ENCODE measurements at regions not wholly inside any gene's neighbourhood (a gene's known extent, or its start where the extent isn't known, plus 50 kb on each side); places are given as distances from the start of the nearest gene placed in this dataset.

GRCh38 chr2:16135196-16135912 is 195.0 kb downstream of the MYCN start:
- H3K27me3 ChIP-seq (ENCODE audit: control insufficient read depth, insufficient read depth, low read length) = no peaks in the 10 kb centered on the region
- H3K36me3 ChIP-seq (ENCODE audit: control insufficient read depth, insufficient read depth, low read length) = no peaks in the 10 kb centered on the region
- H3K27ac ChIP-seq (ENCODE audit: low read depth, low read length) = no peak overlapping the region
- H3K4me1 ChIP-seq (ENCODE audit: control insufficient read depth, insufficient read depth, low read length) = peaks cover 6% of the 10 kb centered on the region; the same call in 1 of the 2 replicates
- H3K9me3 ChIP-seq (ENCODE audit: control insufficient read depth, insufficient read depth, low read depth, low read length) = peaks cover 4% of the 10 kb centered on the region; the same call in 1 of the 2 replicates
- no peak overlapping the region for H3K4me3 ChIP-seq (ENCODE audit: low read depth, low read length)
- H3K9ac ChIP-seq (ENCODE audit: low read length) = no peak overlapping the region

- H3K27ac ChIP-seq (ENCODE audit: low read depth, low read length) = no peak overlapping the region
- H3K27me3 ChIP-seq (ENCODE audit: control insufficient read depth, insufficient read depth, low read length) = no peaks in the 10 kb centered on the region
- H3K9me3 ChIP-seq (ENCODE audit: control insufficient read depth, insufficient read depth, low read depth, low read length) = peaks cover 4% of the 10 kb centered on the region; the same call in 1 of the 2 replicates
- H3K4me3 ChIP-seq (ENCODE audit: low read depth, low read length) = no peak overlapping the region
- H3K9ac ChIP-seq (ENCODE audit: low read length) = no peak overlapping the region
- H3K36me3 ChIP-seq (ENCODE audit: control insufficient read depth, insufficient read depth, low read length) = no peaks in the 10 kb centered on the region
- peaks cover 6% of the 10 kb centered on the region; the same call in 1 of the 2 replicates for H3K4me1 ChIP-seq (ENCODE audit: control insufficient read depth, insufficient read depth, low read length)
Measured at GRCh38 chr2:16134436-16135165, 194.3 kb downstream of the MYCN start.

GRCh38 chr2:16130906-16131400 is 190.6 kb downstream of the MYCN start:
- Histone ChIP-seq H3K9ac (ENCODE audit: low read length) (no peak overlapping the region), H3K9me3 (ENCODE audit: control insufficient read depth, insufficient read depth, low read depth, low read length) (no peaks in the 10 kb centered on the region), H3K4me1 (ENCODE audit: control insufficient read depth, insufficient read depth, low read length) (peaks cover 2% of the 10 kb centered on the region; the same call in 1 of the 2 replicates), H3K27me3 (ENCODE audit: control insufficient read depth, insufficient read depth, low read length) (no peaks in the 10 kb centered on the region), H3K36me3 (ENCODE audit: control insufficient read depth, insufficient read depth, low read length) (no peaks in the 10 kb centered on the region), H3K27ac (ENCODE audit: low read depth, low read length) (no peak overlapping the region), H3K4me3 (ENCODE audit: low read depth, low read length) (no peak overlapping the region)

DNA sequence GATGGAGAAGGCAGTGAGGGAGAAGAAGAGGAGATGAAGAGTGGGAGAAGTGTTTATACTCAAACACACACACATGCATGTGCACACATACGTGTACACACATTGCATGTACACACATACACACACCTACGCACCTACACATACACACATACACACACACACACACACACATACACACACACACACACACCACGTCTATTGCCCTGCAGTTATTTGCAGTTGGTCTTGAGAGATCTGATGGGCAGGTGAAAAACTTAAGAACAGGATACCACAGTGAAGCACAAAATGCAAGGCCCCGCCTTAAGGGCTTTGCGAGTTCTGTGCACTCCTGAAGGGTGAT is 190.2 kb downstream of the MYCN start:
- Histone ChIP-seq H3K9me3 (ENCODE audit: control insufficient read depth, insufficient read depth, low read depth, low read length) (no peaks in the 10 kb centered on the region), H3K4me1 (ENCODE audit: control insufficient read depth, insufficient read depth, low read length) (peaks cover 6% of the 10 kb centered on the region), H3K27me3 (ENCODE audit: control insufficient read depth, insufficient read depth, low read length) (no peaks in the 10 kb centered on the region), H3K4me3 (ENCODE audit: low read depth, low read length) (no peak overlapping the region), H3K36me3 (ENCODE audit: control insufficient read depth, insufficient read depth, low read length) (no peaks in the 10 kb centered on the region), H3K27ac (ENCODE audit: low read depth, low read length) (no peak overlapping the region), H3K9ac (ENCODE audit: low read length) (no peak overlapping the region)

DNA sequence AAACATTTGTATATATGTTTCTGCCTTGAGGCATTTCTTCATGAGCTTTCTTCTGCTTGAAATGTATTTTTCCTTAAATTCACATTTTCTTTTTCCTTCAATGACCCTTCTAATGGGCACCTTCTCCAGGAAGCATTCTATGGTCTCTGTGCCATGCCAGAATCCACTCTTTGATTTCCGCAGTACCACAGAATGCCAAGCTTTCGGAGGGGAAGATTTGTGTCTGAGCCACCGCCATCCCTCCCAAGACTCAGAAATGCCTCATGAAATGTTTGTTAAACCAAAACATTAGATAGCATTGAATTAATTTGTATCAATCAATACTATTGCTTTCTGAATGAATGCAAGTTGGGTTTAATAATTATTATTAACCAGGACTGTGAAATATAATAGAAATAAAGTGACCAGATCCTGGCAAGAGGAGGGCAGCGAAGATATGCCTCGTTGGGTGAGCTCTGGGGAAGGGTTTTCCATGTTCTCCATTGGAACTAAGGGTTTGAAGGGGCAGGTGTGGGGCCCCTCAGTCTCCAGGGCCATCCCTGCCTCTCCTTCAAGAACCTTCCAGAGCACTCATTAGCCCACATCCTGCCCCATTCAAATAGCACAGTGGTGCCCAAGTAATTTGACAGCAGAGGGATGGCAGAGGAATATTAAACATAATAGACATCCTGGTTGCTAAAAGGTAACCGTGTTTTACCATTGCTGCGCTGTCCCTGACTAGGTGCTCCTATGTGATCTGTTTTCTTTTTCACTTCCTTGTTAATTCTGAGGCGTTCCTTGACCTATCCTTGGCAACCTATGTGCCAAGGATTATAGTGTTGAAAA is 189.6 kb downstream of the MYCN start:
- Histone ChIP-seq H3K9me3 (ENCODE audit: control insufficient read depth, insufficient read depth, low read depth, low read length) (no peaks in the 10 kb centered on the region), H3K36me3 (ENCODE audit: control insufficient read depth, insufficient read depth, low read length) (no peaks in the 10 kb centered on the region), H3K27me3 (ENCODE audit: control insufficient read depth, insufficient read depth, low read length) (no peaks in the 10 kb centered on the region), H3K9ac (ENCODE audit: low read length) (no peak overlapping the region), H3K4me1 (ENCODE audit: control insufficient read depth, insufficient read depth, low read length) (peaks cover 7% of the 10 kb centered on the region), H3K4me3 (ENCODE audit: low read depth, low read length) (no peak overlapping the region), H3K27ac (ENCODE audit: low read depth, low read length) (no peak overlapping the region)

- Histone ChIP-seq H3K9me3 (ENCODE audit: control insufficient read depth, insufficient read depth, low read depth, low read length) (no peaks in the 10 kb centered on the region), H3K9ac (ENCODE audit: low read length) (no peak overlapping the region), H3K27me3 (ENCODE audit: control insufficient read depth, insufficient read depth, low read length) (no peaks in the 10 kb centered on the region), H3K4me1 (ENCODE audit: control insufficient read depth, insufficient read depth, low read length) (peaks cover 7% of the 10 kb centered on the region), H3K36me3 (ENCODE audit: control insufficient read depth, insufficient read depth, low read length) (no peaks in the 10 kb centered on the region), H3K27ac (ENCODE audit: low read depth, low read length) (no peak overlapping the region), H3K4me3 (ENCODE audit: low read depth, low read length) (no peak overlapping the region)
Measured at GRCh38 chr2:16128746-16129610, 188.6 kb downstream of the MYCN start.

DNA sequence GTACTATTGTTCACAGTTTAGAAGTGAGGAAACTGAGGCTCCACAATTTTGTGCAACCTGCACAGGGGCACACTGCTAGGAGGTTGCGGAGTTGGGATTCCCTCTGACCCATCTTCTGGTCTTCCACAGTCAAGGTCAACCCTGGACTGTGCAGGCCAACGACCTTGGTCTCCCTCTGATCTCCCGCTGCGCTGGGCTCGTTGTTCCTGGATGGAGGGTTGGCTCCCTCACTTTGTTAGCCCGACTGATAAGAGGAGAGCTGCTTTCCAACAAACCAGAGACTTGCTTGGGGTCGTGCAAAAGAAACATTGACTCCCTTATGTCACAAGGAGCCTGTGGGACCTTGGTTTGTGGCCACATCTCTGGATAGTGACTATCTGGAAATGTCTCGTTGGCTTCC is 187.6 kb downstream of the MYCN start:
- H3K4me3 ChIP-seq (ENCODE audit: low read depth, low read length) = no peak overlapping the region
- no peak overlapping the region for H3K9ac ChIP-seq (ENCODE audit: low read length)
- no peaks in the 10 kb centered on the region for H3K9me3 ChIP-seq (ENCODE audit: control insufficient read depth, insufficient read depth, low read depth, low read length)
- no peaks in the 10 kb centered on the region for H3K36me3 ChIP-seq (ENCODE audit: control insufficient read depth, insufficient read depth, low read length)
- H3K27ac ChIP-seq (ENCODE audit: low read depth, low read length) = no peak overlapping the region
- peaks cover 7% of the 10 kb centered on the region for H3K4me1 ChIP-seq (ENCODE audit: control insufficient read depth, insufficient read depth, low read length)
- H3K27me3 ChIP-seq (ENCODE audit: control insufficient read depth, insufficient read depth, low read length) = no peaks in the 10 kb centered on the region

DNA sequence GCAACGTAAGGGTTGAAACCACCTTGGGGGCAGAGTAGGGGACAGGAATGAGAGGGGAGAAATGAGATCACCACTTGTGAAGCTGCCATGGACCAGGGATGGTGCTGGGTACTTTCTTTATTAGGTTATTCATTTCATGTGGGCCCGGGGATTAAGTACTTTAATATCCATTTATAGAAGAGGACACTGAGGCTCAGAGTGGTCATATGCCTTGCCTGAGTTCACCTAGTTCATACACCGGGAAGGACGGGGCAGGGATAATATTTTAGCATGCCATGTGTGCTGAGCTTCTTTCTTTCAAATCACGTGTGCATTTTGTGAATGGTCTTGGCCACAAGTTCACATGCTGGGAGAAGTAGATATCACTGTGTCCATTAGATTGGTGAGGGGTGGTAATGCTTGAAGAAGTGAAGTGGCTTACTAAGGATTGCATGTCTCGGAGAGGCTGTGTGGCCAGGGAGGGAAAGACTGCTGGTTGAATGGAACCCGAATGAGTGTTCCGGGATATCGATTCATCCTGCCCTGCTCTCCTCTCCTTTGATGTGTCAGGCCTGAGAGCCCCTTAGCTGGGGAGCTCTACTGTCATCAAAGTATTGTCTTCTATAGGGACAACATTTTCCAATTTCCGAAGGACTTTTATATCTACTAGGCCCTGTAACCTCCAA is 187.1 kb downstream of the MYCN start:
- Histone ChIP-seq H3K4me3 (ENCODE audit: low read depth, low read length) (no peak overlapping the region), H3K4me1 (ENCODE audit: control insufficient read depth, insufficient read depth, low read length) (peaks cover 7% of the 10 kb centered on the region), H3K27ac (ENCODE audit: low read depth, low read length) (no peak overlapping the region), H3K27me3 (ENCODE audit: control insufficient read depth, insufficient read depth, low read length) (no peaks in the 10 kb centered on the region), H3K36me3 (ENCODE audit: control insufficient read depth, insufficient read depth, low read length) (no peaks in the 10 kb centered on the region), H3K9me3 (ENCODE audit: control insufficient read depth, insufficient read depth, low read depth, low read length) (no peaks in the 10 kb centered on the region), H3K9ac (ENCODE audit: low read length) (no peak overlapping the region)

DNA sequence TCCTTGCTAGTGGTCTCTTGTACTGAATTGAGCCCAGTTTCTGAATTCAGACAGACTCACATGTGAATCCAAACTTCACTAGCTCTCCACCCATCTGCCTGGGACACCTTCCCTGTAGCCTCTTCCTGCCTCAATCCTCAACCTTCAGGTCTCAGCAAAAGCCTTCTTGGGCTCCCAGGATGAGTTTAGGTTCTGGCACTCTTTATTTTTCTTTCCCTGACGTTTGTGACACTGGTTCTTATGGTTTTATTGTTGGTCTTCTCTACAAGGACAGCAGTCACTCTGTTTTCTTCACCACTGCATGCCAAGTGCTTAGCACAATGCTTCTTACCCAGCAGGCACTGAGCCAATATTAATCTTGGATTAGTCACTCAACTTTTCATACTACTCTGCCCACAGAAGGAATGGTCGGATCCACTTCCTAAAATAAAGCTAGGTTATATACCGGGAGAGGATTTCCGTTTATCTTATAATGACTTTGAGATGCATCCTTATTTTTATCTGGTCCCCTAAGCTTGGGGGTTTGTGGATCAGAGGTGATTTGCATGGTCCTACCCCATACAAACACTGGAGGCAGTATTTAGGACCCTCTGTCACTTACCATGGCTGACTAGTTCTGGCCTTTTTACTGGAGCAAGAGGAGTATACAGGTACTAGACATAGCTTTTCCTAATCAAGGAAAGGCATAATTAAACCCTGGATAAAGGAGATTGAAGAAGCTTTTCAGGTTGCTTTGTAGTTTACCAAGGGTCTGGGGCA is 186.3 kb downstream of the MYCN start:
- H3K4me1 ChIP-seq (ENCODE audit: control insufficient read depth, insufficient read depth, low read length) = peaks cover 7% of the 10 kb centered on the region
- H3K4me3 ChIP-seq (ENCODE audit: low read depth, low read length) = no peak overlapping the region
- no peaks in the 10 kb centered on the region for H3K36me3 ChIP-seq (ENCODE audit: control insufficient read depth, insufficient read depth, low read length)
- H3K27ac ChIP-seq (ENCODE audit: low read depth, low read length) = no peak overlapping the region
- H3K9me3 ChIP-seq (ENCODE audit: control insufficient read depth, insufficient read depth, low read depth, low read length) = no peaks in the 10 kb centered on the region; the same call in 1 of the 2 replicates
- H3K9ac ChIP-seq (ENCODE audit: low read length) = no peak overlapping the region
- no peaks in the 10 kb centered on the region for H3K27me3 ChIP-seq (ENCODE audit: control insufficient read depth, insufficient read depth, low read length)
